Tibial nerve (tissue), 3 donors: ENCODE measurements at regions not wholly inside any gene's neighbourhood (a gene's known extent, or its start where the extent isn't known, plus 50 kb on each side); places are given as distances from the start of the nearest gene placed in this dataset.

Source experiments
- CTCF ChIP-seq, 5 experiments: fragments of 200-600 bp in 3 of 5; fragments of 450-650 bp in 2 of 5; sonication (generic) in 3 of 5; IDR thresholded peaks; one replicate each; pipeline ENCODE4 v1.5.1; 2016 to 2019; ENCODE audit warnings: antibody characterized with exemption in 5 of 5, mild to moderate bottlenecking in 3 of 5, moderate library complexity in 2 of 5
- POLR2A ChIP-seq, 2 donors: fragments of 450-650 bp; IDR thresholded peaks; one replicate each; pipeline ENCODE4 v1.6.1; 2017; ENCODE audit warnings: antibody characterized with exemption in 2 of 2, mild to moderate bottlenecking in 2 of 2, moderate library complexity in 2 of 2

GRCh38 chr13:95492044-95492801, 60.3 kb upstream of the CLDN10 start:
- TF ChIP-seq CTCF (IDR thresholded peaks at IDR 0.05) (no peak), POLR2A (IDR thresholded peaks at IDR 0.05) (no peak)
